Lower leg skin (tissue), 3 donors: ENCODE measurements at regions not wholly inside any gene's neighbourhood (a gene's known extent, or its start where the extent isn't known, plus 50 kb on each side); places are given as distances from the start of the nearest gene placed in this dataset.

ENCODE experiments used
- CTCF ChIP-seq, 3 donors: fragments of 450-650 bp; IDR thresholded peaks; one replicate each; pipeline ENCODE4 v1.5.1; 2016; ENCODE audit warnings: antibody characterized with exemption in 3 of 3, mild to moderate bottlenecking in 3 of 3, moderate library complexity in 2 of 3
- POLR2A ChIP-seq, 2 donors: fragments of 450-650 bp; IDR thresholded peaks; one replicate each; pipeline ENCODE4 v1.6.1; 2016 to 2017; ENCODE audit warnings: antibody characterized with exemption in 2 of 2, mild to moderate bottlenecking in 1 of 2, moderate library complexity in 1 of 2

DNA sequence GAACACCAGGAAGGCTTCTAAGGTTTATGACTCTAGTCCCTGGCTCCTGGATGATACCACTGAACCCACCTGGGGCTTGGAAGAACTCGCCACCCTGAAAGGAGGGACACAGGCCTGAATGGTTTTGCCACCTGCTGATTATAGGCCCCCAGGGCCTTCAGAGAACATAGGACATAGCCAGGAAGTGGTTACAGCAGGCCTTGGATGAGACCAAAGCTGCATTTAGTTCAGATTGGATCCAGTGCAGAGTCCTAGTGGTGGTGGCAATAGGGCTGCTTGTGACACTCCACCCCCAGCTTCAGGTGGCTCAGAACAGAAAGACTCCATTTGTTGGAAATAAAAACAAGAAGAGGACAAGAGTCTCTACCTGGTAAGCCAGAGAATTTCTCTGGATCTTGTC lies 101.6 kb upstream of the PLPPR5 start:
- no peak for TF ChIP-seq CTCF (IDR thresholded peaks at IDR 0.05)
- no peak for TF ChIP-seq POLR2A (IDR thresholded peaks at IDR 0.05)
